ENCODE measurements at regions not wholly inside any gene's neighbourhood (a gene's known extent, or its start where the extent isn't known, plus 50 kb on each side); places are given as distances from the start of the nearest gene placed in this dataset.

DNA sequence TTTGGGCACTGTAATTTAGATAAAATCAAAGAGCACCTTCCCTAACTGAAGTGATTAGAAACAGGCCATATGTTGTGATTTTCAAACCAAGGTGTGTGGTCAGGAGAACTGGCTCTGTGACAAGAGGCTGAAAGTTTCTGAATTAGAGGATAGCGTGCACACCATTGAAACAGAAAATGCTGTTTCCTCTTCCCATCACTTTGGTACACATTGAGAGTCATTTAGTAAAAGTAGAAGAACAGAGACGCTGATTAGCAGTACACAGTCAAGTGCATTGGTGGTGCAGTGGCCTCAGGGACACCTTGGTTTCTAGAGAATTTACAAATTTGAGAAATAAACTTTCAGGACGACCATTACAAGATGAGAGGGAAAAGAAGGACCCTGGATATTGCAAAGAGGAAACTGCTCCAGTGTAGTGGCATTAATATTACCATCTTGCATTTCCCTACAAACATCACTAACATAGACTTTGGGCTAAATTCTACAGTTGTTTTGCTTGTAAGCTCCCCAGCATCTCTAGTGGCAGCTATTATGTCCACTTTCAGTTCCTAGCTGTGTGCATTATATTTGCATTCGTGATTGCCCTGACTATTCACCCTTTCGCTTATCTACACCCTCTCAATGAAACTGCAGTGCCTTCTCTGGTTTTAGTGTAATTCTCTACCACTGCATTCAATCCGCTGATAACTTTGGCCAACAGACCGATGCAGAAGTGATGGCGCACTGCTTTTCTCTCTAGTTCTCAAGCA, 728.1 kb upstream of the GRM7 start:
- TF ChIP-seq RFX7 (CRISPR knock-in tag; IDR thresholded peaks at IDR 0.05) (no peak), ARNT (IDR thresholded peaks at IDR 0.05) (no peak), CHD2 (IDR thresholded peaks at IDR 0.05; ENCODE audit: low read depth, low read length) (no peak), NFYB (IDR thresholded peaks at IDR 0.05; ENCODE audit: extremely low read depth, insufficient read length) (no peak), MTA3 (IDR thresholded peaks at IDR 0.05; ENCODE audit: borderline replicate concordance) (no peak)
- TF ChIP-seq, protein P1, sequence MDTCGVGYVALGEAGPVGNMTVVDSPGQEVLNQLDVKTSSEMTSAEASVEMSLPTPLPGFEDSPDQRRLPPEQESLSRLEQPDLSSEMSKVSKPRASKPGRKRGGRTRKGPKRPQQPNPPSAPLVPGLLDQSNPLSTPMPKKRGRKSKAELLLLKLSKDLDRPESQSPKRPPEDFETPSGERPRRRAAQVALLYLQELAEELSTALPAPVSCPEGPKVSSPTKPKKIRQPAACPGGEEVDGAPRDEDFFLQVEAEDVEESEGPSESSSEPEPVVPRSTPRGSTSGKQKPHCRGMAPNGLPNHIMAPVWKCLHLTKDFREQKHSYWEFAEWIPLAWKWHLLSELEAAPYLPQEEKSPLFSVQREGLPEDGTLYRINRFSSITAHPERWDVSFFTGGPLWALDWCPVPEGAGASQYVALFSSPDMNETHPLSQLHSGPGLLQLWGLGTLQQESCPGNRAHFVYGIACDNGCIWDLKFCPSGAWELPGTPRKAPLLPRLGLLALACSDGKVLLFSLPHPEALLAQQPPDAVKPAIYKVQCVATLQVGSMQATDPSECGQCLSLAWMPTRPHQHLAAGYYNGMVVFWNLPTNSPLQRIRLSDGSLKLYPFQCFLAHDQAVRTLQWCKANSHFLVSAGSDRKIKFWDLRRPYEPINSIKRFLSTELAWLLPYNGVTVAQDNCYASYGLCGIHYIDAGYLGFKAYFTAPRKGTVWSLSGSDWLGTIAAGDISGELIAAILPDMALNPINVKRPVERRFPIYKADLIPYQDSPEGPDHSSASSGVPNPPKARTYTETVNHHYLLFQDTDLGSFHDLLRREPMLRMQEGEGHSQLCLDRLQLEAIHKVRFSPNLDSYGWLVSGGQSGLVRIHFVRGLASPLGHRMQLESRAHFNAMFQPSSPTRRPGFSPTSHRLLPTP (IDR thresholded peaks at IDR 0.05; ENCODE audit: borderline replicate concordance, extremely low read depth, insufficient read length), result no peak
